B cell (primary cell): ENCODE measurements at regions not wholly inside any gene's neighbourhood (a gene's known extent, or its start where the extent isn't known, plus 50 kb on each side); places are given as distances from the start of the nearest gene placed in this dataset.

Experiments
- CTCF ChIP-seq: fragments of 200-600 bp; IDR thresholded peaks from one replicate; pipeline ENCODE4 v1.8.0; 2022; ENCODE audit warnings: antibody characterized with exemption, mild to moderate bottlenecking
- EZH2 ChIP-seq: IDR thresholded peaks from 2 replicates; pipeline ENCODE4 v1.6.1; 2012; ENCODE audit warnings: borderline replicate concordance, low read depth, mild to moderate bottlenecking, moderate library complexity, low read length; ENCODE audit not compliant: insufficient read depth, poor library complexity, severe bottlenecking

- TF ChIP-seq CTCF: no peak
- TF ChIP-seq EZH2: no peak
Measured at GRCh38 chr12:42744539-42745182, 155.1 kb upstream of the PRICKLE1 start.
